Peyer's patch (tissue), 4 donors: ENCODE measurements at regions not wholly inside any gene's neighbourhood (a gene's known extent, or its start where the extent isn't known, plus 50 kb on each side); places are given as distances from the start of the nearest gene placed in this dataset.
A peak's percentile ranks its signal among the peaks of the same experiment; 100 is the strongest.

Source experiments
- DNase-seq, 3 donors: peaks; one replicate each; pipeline ENCODE4 v3.0.0-alpha.2; 2017 to 2019
- H3K27ac ChIP-seq, 4 donors: fragments of 200-600 bp; sonication (generic); one replicate each; pipeline ENCODE4 v1.5.1; 2016 to 2019
- H3K27me3 ChIP-seq, 2 donors: fragments of 200-600 bp; sonication (generic); one replicate each; pipeline ENCODE4 v1.5.1; 2019
- H3K36me3 ChIP-seq, 3 donors: fragments of 200-600 bp; sonication (generic); one replicate each; pipeline ENCODE4 v1.5.1; 2016 to 2019
- H3K4me1 ChIP-seq, 4 donors: fragments of 200-600 bp; sonication (generic); one replicate each; pipeline ENCODE4 v1.5.1; 2016 to 2019
- H3K4me3 ChIP-seq, 4 donors: fragments of 200-600 bp; sonication (generic); 1 replicate in 3 of 4; 2 replicates in 1 of 4; pipeline ENCODE4 v1.5.1; 2016 to 2019; ENCODE audit warnings: mild to moderate bottlenecking in 1 of 4
- H3K9me3 ChIP-seq, 4 donors: fragments of 200-600 bp; sonication (generic); one replicate each; pipeline ENCODE4 v1.5.1; 2016 to 2019; ENCODE audit warnings: mild to moderate bottlenecking in 1 of 4
- POLR2A ChIP-seq, 2 donors: fragments of 450-650 bp; IDR thresholded peaks; one replicate each; pipeline ENCODE4 v1.5.1; 2017; ENCODE audit warnings: antibody characterized with exemption in 2 of 2, mild to moderate bottlenecking in 2 of 2, moderate library complexity in 2 of 2
- TF ChIP-seq, protein P1 (sequence below), 6 experiments: fragments of 450-650 bp in 4 of 6; fragments of 200-600 bp in 2 of 6; sonication (generic) in 1 of 6; IDR thresholded peaks; one replicate each; pipeline ENCODE4 v1.5.1; 2017 to 2019; ENCODE audit warnings: antibody characterized with exemption in 6 of 6, mild to moderate bottlenecking in 3 of 6, moderate library complexity in 1 of 6

DNA sequence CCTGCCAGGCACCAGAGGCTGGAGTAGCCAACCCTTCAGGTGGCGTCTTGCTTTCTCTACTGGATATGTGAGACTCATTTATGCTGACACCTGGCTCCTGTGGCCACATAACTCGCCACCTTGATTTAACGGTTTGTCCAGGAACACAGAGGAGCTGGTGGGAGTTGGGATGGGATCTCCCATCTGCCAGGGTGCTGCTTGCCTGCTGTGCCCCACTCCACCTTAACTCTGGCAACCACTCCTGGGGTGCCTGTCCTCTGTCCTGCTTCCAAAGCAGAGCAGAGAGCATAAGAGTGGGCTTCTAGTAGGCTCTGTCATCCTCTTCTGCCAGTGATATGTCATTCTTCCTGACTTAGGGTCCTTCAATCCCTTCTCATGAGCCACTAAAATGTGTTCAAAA lies 63.4 kb upstream of the ZNF423 start:
- Histone ChIP-seq H3K9me3 (no peaks in the 10 kb centered on the region), H3K4me3 (no peak overlapping the region), H3K36me3 (no peaks in the 10 kb centered on the region), H3K27ac (no peak overlapping the region), H3K4me1 (no peaks in the 10 kb centered on the region), H3K27me3 (no peaks in the 10 kb centered on the region)
- TF ChIP-seq, protein P1, sequence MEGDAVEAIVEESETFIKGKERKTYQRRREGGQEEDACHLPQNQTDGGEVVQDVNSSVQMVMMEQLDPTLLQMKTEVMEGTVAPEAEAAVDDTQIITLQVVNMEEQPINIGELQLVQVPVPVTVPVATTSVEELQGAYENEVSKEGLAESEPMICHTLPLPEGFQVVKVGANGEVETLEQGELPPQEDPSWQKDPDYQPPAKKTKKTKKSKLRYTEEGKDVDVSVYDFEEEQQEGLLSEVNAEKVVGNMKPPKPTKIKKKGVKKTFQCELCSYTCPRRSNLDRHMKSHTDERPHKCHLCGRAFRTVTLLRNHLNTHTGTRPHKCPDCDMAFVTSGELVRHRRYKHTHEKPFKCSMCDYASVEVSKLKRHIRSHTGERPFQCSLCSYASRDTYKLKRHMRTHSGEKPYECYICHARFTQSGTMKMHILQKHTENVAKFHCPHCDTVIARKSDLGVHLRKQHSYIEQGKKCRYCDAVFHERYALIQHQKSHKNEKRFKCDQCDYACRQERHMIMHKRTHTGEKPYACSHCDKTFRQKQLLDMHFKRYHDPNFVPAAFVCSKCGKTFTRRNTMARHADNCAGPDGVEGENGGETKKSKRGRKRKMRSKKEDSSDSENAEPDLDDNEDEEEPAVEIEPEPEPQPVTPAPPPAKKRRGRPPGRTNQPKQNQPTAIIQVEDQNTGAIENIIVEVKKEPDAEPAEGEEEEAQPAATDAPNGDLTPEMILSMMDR (IDR thresholded peaks at IDR 0.05) = no peak
- no peak for TF ChIP-seq POLR2A (IDR thresholded peaks at IDR 0.05)
- peak in 1 of 3 donors; percentile 9 for DNase-seq

DNA sequence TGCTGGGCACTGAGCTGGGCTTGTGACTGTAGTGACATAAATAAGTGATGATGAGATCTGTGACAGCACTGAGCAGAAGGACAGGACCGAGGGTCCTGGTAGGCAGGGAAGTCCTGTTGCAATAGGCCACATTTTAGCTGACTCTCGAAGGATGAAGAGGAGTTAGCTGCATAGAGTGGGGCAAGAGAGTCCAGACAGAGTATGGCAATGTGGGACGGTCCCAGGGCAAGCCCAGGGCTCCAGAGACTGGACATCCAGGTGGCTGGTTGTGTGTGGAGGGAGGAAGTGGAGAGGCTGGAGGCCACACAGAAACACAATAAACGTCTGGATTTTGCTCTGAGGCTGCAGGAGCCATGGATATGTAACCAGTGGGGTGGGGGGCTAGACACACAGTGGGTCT lies 64.5 kb upstream of the ZNF423 start:
- Histone ChIP-seq H3K27me3 (no peaks in the 10 kb centered on the region), H3K9me3 (no peaks in the 10 kb centered on the region), H3K4me3 (no peak overlapping the region), H3K4me1 (no peaks in the 10 kb centered on the region), H3K27ac (no peak overlapping the region), H3K36me3 (no peaks in the 10 kb centered on the region)
- TF ChIP-seq, protein P1 (IDR thresholded peaks at IDR 0.05) = no peak
- no peak for TF ChIP-seq POLR2A (IDR thresholded peaks at IDR 0.05)
- peak in 1 of 3 donors; percentile 34 for DNase-seq

DNA sequence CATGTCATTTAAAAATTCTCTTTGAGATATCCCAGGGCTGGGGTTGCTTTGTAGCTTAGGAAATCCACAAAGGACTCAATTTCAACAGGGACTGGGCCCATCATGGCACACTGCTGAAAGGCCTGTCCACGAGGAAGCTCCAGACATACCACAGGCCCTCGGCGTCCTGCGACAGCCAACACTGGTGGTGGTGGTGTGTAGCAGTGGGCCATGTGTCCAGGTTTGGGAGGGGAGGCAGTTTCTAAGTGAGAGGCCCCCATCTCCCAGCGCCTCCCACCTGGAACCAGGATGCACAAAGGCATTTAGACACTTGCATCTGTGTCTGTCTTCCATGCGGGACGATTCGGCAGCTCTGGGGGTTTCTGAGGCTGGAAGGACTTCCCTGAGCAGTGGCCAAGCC lies 65.2 kb upstream of the ZNF423 start:
- peak in 1 of 3 donors; percentile 9 for DNase-seq
- no peak overlapping the region for H3K4me3 ChIP-seq
- TF ChIP-seq POLR2A (IDR thresholded peaks at IDR 0.05) = no peak
- TF ChIP-seq, protein P1 (IDR thresholded peaks at IDR 0.05) = no peak
- no peaks in the 10 kb centered on the region for H3K36me3 ChIP-seq
- H3K4me1 ChIP-seq = no peaks in the 10 kb centered on the region
- no peaks in the 10 kb centered on the region for H3K27me3 ChIP-seq
- no peaks in the 10 kb centered on the region for H3K9me3 ChIP-seq
- no peak overlapping the region for H3K27ac ChIP-seq

DNA sequence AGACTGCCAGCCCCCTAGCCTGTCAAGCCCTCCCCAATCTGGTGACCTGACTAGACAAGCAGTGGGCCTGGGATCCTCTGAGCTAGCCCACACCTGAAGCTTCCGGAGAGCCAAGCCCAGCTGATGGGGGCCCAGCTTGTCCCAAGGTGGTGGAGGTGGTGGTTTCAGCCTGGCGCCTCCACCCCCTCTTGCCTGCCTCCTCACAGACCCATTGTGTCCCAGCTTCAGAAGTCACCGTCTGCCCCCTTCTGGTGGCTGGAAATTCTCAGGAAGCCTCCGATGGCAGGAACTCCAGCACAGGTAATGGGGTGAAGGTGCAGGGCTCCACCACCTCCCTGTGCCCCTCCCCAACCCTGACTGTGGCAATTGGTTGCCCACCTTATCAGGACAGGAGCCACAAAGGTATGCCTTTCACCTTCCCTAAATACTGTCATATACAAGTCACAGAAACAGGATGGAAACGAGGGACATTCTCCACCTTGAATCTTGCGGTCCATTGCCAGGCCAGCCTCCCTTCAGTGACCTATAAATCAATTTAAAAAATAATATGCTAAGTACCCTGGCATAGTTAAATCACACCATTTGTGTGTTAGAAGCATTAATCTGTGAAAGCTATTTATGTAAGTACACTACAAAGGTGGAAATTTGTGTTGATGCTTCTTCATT lies 66.0 kb upstream of the ZNF423 start:
- no peaks in the 10 kb centered on the region for H3K9me3 ChIP-seq
- peak; percentile 22 to 81 (median 77) for DNase-seq
- no peaks in the 10 kb centered on the region for H3K27me3 ChIP-seq
- H3K4me3 ChIP-seq = no peak overlapping the region
- TF ChIP-seq, protein P1 (IDR thresholded peaks at IDR 0.05) = peak in 4 of 6 experiments; percentile 33 to 77 (median 74)
- no peak for TF ChIP-seq POLR2A (IDR thresholded peaks at IDR 0.05)
- H3K4me1 ChIP-seq = no peaks in the 10 kb centered on the region
- no peak overlapping the region for H3K27ac ChIP-seq
- H3K36me3 ChIP-seq = no peaks in the 10 kb centered on the region

DNA sequence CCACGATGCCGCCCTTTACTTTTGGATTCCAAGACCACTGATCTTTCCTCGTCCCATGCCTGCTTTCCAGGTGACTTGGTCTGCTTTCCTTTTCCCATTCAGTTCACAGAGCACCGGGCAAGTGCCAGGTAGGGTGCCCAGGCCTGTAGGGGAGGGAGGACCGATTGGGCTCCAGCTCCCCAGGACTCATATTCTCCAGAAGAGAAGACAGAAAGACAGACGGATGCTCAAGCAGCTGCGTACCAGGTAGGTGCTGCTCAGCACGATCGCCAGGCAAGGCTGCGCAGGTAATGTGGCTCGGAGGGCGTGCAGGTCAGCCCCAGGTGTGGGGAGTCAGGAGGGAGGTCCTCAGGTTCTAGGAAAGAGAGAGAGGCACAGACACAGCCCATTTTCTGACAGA lies 67.5 kb upstream of the ZNF423 start:
- DNase-seq = peak in 1 of 3 donors; percentile 18
- TF ChIP-seq POLR2A (IDR thresholded peaks at IDR 0.05) = no peak
- TF ChIP-seq, protein P1 (IDR thresholded peaks at IDR 0.05) = no peak

More for the DNA sequence above, 67.5 kb upstream of the ZNF423 start:
- Histone ChIP-seq H3K4me3 (no peak overlapping the region), H3K4me1 (no peaks in the 10 kb centered on the region), H3K9me3 (no peaks in the 10 kb centered on the region), H3K27ac (no peak overlapping the region), H3K27me3 (no peaks in the 10 kb centered on the region), H3K36me3 (no peaks in the 10 kb centered on the region)
